PC-9 (cell line): ENCODE measurements at regions not wholly inside any gene's neighbourhood (a gene's known extent, or its start where the extent isn't known, plus 50 kb on each side); places are given as distances from the start of the nearest gene placed in this dataset.

ENCODE experiments used
- EZH2 ChIP-seq: fragments of 200-600 bp; sonication (generic); IDR thresholded peaks from 2 replicates; pipeline ENCODE4 v1.8.0; 2017; ENCODE audit warnings: antibody characterized with exemption, low read depth
- TF ChIP-seq, protein P1 (sequence below): fragments of 200-600 bp; sonication (generic); conservative IDR thresholded peaks from 2 replicates; pipeline ENCODE4 v1.6.1; 2017; ENCODE audit warnings: mixed run types, antibody characterized with exemption, mild to moderate bottlenecking, moderate library complexity

DNA sequence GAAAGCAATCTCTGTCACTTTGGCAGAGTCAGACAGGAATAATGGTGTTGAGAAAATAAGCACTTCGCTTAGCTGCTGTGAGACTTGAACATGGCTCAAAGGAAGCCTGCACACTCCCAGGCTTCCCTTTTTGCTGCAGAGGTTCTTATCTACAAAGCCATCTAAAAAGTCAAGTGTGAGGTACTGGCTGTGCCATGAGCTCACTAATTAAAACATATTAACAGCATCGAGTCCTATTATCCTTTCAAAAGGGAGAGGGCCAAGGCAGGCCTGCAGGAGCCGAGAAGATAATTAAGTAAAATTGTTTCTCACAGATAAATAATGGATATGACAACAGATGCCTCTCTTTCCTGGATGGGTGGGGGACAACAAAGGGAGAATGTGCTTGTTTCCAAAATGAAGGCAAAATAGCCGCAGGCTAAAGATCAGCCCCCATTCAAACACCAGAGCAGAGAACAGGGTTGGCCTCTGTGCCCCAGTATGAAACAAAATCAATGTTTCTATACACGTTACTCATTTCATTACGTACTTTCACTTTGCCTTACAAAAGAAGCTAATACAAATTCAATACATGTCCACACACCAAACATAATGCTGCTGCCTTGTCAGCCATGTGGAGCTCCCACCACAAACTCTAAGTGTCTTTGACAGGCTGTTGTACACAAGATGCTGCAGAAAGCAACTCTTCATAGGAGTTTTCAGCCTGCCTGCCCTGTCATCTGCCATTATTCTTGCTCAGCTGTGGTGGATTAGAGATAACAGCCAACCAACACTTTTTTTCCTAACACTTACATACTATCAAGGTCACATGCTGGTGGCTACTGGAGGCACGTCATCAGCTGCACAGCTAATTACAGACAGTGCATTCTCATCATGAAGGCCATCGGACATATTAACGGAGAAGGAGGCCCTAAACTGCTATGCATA, 55.3 kb downstream of the ELAPOR2 start:
- TF ChIP-seq, protein P1, sequence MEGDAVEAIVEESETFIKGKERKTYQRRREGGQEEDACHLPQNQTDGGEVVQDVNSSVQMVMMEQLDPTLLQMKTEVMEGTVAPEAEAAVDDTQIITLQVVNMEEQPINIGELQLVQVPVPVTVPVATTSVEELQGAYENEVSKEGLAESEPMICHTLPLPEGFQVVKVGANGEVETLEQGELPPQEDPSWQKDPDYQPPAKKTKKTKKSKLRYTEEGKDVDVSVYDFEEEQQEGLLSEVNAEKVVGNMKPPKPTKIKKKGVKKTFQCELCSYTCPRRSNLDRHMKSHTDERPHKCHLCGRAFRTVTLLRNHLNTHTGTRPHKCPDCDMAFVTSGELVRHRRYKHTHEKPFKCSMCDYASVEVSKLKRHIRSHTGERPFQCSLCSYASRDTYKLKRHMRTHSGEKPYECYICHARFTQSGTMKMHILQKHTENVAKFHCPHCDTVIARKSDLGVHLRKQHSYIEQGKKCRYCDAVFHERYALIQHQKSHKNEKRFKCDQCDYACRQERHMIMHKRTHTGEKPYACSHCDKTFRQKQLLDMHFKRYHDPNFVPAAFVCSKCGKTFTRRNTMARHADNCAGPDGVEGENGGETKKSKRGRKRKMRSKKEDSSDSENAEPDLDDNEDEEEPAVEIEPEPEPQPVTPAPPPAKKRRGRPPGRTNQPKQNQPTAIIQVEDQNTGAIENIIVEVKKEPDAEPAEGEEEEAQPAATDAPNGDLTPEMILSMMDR, result no peak
- TF ChIP-seq EZH2, result no peak
